ENCODE measurements at regions not wholly inside any gene's neighbourhood (a gene's known extent, or its start where the extent isn't known, plus 50 kb on each side); places are given as distances from the start of the nearest gene placed in this dataset.

DNA sequence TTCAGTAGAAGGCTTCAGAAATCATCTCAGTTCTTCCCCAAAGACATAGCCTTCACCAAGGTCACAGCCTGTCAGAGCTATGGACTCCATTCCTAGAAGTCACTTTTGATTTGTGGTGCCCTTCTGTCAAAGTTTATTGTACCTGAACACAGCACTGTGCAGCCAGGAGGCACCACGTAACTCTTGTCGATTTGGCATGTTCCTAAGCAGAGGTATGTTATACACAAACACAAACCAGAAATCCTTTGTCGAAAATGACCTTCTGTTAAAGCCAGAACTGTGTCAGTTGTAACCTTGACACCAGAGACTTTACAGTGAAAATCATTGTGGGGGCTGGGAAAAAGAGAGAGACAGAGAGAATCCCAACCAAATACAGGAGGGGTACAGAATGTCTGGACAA lies 62.6 kb upstream of the SGPP2 start:
- TF ChIP-seq, protein P1, sequence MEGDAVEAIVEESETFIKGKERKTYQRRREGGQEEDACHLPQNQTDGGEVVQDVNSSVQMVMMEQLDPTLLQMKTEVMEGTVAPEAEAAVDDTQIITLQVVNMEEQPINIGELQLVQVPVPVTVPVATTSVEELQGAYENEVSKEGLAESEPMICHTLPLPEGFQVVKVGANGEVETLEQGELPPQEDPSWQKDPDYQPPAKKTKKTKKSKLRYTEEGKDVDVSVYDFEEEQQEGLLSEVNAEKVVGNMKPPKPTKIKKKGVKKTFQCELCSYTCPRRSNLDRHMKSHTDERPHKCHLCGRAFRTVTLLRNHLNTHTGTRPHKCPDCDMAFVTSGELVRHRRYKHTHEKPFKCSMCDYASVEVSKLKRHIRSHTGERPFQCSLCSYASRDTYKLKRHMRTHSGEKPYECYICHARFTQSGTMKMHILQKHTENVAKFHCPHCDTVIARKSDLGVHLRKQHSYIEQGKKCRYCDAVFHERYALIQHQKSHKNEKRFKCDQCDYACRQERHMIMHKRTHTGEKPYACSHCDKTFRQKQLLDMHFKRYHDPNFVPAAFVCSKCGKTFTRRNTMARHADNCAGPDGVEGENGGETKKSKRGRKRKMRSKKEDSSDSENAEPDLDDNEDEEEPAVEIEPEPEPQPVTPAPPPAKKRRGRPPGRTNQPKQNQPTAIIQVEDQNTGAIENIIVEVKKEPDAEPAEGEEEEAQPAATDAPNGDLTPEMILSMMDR (conservative IDR thresholded peaks at IDR 0.05; ENCODE audit: low read length) = no peak
- TF ChIP-seq EZH2phosphoT487 (IDR thresholded peaks at IDR 0.05; ENCODE audit: borderline replicate concordance) = no peak

Measured in Loucy (cell line).